ENCODE measurements at regions not wholly inside any gene's neighbourhood (a gene's known extent, or its start where the extent isn't known, plus 50 kb on each side); places are given as distances from the start of the nearest gene placed in this dataset.

- H3K4me3 ChIP-seq (ENCODE audit: low read length), result no peak overlapping the region
- H3K79me2 ChIP-seq (ENCODE audit: control insufficient read depth, low read length), result no peaks in the 10 kb centered on the region
- H3K27ac ChIP-seq (ENCODE audit: low read depth, low read length), result no peak overlapping the region
- no peaks in the 10 kb centered on the region for H4K20me1 ChIP-seq (ENCODE audit: control insufficient read depth, insufficient read depth, low read depth, low read length)
- no peaks in the 10 kb centered on the region for H3K36me3 ChIP-seq (ENCODE audit: control insufficient read depth, low read length)
- TF ChIP-seq, protein P1, sequence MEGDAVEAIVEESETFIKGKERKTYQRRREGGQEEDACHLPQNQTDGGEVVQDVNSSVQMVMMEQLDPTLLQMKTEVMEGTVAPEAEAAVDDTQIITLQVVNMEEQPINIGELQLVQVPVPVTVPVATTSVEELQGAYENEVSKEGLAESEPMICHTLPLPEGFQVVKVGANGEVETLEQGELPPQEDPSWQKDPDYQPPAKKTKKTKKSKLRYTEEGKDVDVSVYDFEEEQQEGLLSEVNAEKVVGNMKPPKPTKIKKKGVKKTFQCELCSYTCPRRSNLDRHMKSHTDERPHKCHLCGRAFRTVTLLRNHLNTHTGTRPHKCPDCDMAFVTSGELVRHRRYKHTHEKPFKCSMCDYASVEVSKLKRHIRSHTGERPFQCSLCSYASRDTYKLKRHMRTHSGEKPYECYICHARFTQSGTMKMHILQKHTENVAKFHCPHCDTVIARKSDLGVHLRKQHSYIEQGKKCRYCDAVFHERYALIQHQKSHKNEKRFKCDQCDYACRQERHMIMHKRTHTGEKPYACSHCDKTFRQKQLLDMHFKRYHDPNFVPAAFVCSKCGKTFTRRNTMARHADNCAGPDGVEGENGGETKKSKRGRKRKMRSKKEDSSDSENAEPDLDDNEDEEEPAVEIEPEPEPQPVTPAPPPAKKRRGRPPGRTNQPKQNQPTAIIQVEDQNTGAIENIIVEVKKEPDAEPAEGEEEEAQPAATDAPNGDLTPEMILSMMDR (IDR thresholded peaks at IDR 0.05; ENCODE audit: low read depth, low read length, poor library complexity, severe bottlenecking), result no peak
- no peak for TF ChIP-seq EZH2phosphoT487 (IDR thresholded peaks at IDR 0.05; ENCODE audit: borderline replicate concordance, low read length)
- no peaks in the 10 kb centered on the region for H3F3A ChIP-seq (ENCODE audit: control insufficient read depth, insufficient read depth)
- H3K4me2 ChIP-seq (ENCODE audit: low read length), result no peak overlapping the region
- no peaks in the 10 kb centered on the region for H3K9me3 ChIP-seq (ENCODE audit: control insufficient read depth, insufficient read depth, low read length)
- H3K4me1 ChIP-seq (ENCODE audit: control insufficient read depth, low read length), result no peaks in the 10 kb centered on the region
- H3K9me2 ChIP-seq (replicated peaks; ENCODE audit: control insufficient read depth, low read length), result no peaks in the 10 kb centered on the region
- peaks cover 7% of the 10 kb centered on the region; the same call in 1 of the 2 replicates for H3K27me3 ChIP-seq (ENCODE audit: control insufficient read depth, low read length)
Observed at GRCh38 chr14:51581017-51581881, 70.5 kb upstream of the FRMD6 start.

GRCh38 chr14:51582437-51582836 is 69.3 kb upstream of the FRMD6 start:
- H3F3A ChIP-seq (ENCODE audit: control insufficient read depth, insufficient read depth), result no peaks in the 10 kb centered on the region
- no peaks in the 10 kb centered on the region for H3K4me1 ChIP-seq (ENCODE audit: control insufficient read depth, low read length)
- no peaks in the 10 kb centered on the region for H3K79me2 ChIP-seq (ENCODE audit: control insufficient read depth, low read length)
- no peaks in the 10 kb centered on the region for H3K36me3 ChIP-seq (ENCODE audit: control insufficient read depth, low read length)
- H3K9me3 ChIP-seq (ENCODE audit: control insufficient read depth, insufficient read depth, low read length), result no peaks in the 10 kb centered on the region
- no peaks in the 10 kb centered on the region for H3K9me2 ChIP-seq (replicated peaks; ENCODE audit: control insufficient read depth, low read length)
- TF ChIP-seq EZH2phosphoT487 (IDR thresholded peaks at IDR 0.05; ENCODE audit: borderline replicate concordance, low read length), result no peak
- TF ChIP-seq, protein P1 (IDR thresholded peaks at IDR 0.05; ENCODE audit: low read depth, low read length, poor library complexity, severe bottlenecking), result no peak
- H3K4me3 ChIP-seq (ENCODE audit: low read length), result no peak overlapping the region
- H3K27me3 ChIP-seq (ENCODE audit: control insufficient read depth, low read length), result peaks cover 7% of the 10 kb centered on the region; the same call in 1 of the 2 replicates
- H4K20me1 ChIP-seq (ENCODE audit: control insufficient read depth, insufficient read depth, low read depth, low read length), result no peaks in the 10 kb centered on the region
- H3K4me2 ChIP-seq (ENCODE audit: low read length), result no peak overlapping the region
- H3K27ac ChIP-seq (ENCODE audit: low read depth, low read length), result no peak overlapping the region

- H3K9me3 ChIP-seq (ENCODE audit: control insufficient read depth, insufficient read depth, low read length), result no peaks in the 10 kb centered on the region
- TF ChIP-seq, protein P1 (IDR thresholded peaks at IDR 0.05; ENCODE audit: low read depth, low read length, poor library complexity, severe bottlenecking), result no peak
- no peak for TF ChIP-seq EZH2phosphoT487 (IDR thresholded peaks at IDR 0.05; ENCODE audit: borderline replicate concordance, low read length)
- H3K4me1 ChIP-seq (ENCODE audit: control insufficient read depth, low read length), result no peaks in the 10 kb centered on the region
- H3K9me2 ChIP-seq (replicated peaks; ENCODE audit: control insufficient read depth, low read length), result no peaks in the 10 kb centered on the region
- no peaks in the 10 kb centered on the region for H3K79me2 ChIP-seq (ENCODE audit: control insufficient read depth, low read length)
- no peak overlapping the region for H3K4me2 ChIP-seq (ENCODE audit: low read length)
- peaks cover 5% of the 10 kb centered on the region; the same call in 1 of the 2 replicates for H3K27me3 ChIP-seq (ENCODE audit: control insufficient read depth, low read length)
- H3K36me3 ChIP-seq (ENCODE audit: control insufficient read depth, low read length), result no peaks in the 10 kb centered on the region
- no peak overlapping the region for H3K4me3 ChIP-seq (ENCODE audit: low read length)
- H4K20me1 ChIP-seq (ENCODE audit: control insufficient read depth, insufficient read depth, low read depth, low read length), result no peaks in the 10 kb centered on the region
- H3F3A ChIP-seq (ENCODE audit: control insufficient read depth, insufficient read depth), result no peaks in the 10 kb centered on the region
- no peak overlapping the region for H3K27ac ChIP-seq (ENCODE audit: low read depth, low read length)
Observed at GRCh38 chr14:51585055-51585454, 66.7 kb upstream of the FRMD6 start.

Data from DOHH2 (cell line).